ENCODE measurements at regions not wholly inside any gene's neighbourhood (a gene's known extent, or its start where the extent isn't known, plus 50 kb on each side); places are given as distances from the start of the nearest gene placed in this dataset.

- Mint-ChIP-seq H3K27me3 (peaks cover 0 to 24% (median 14%) of the 10 kb centered on the region in 3 donors), H3K9me3 (peaks cover 0 to 8% (median 2%) of the 10 kb centered on the region in 7 donors), H3K27ac (no peak overlapping the region), H3K4me1 (no peaks in the 10 kb centered on the region), H3K36me3 (no peaks in the 10 kb centered on the region), H3K4me3 (no peak overlapping the region)
- ATAC-seq (ENCODE audit: low read depth in 2 of 2) (no peak), DNase-seq (no peak)
Observed at GRCh38 chr12:105852496-105852895, 286.3 kb downstream of the NUAK1 start.

GRCh38 chr12:105852951-105853350 is 285.8 kb downstream of the NUAK1 start:
- no peaks in the 10 kb centered on the region for H3K4me1 Mint-ChIP-seq

GRCh38 chr12:105854071-105854470 is 284.7 kb downstream of the NUAK1 start:
- H3K27me3 Mint-ChIP-seq = peaks cover 0 to 24% (median 19%) of the 10 kb centered on the region in 3 donors
- DNase-seq = no peak
- peaks cover 0 to 10% (median 2%) of the 10 kb centered on the region in 7 donors for H3K9me3 Mint-ChIP-seq
- H3K4me3 Mint-ChIP-seq = no peak overlapping the region
- no peak overlapping the region for H3K27ac Mint-ChIP-seq
- H3K4me1 Mint-ChIP-seq = no peaks in the 10 kb centered on the region
- no peaks in the 10 kb centered on the region for H3K36me3 Mint-ChIP-seq
- no peak for ATAC-seq (ENCODE audit: low read depth in 2 of 2)

More at GRCh38 chr12:105852951-105853350, 285.8 kb downstream of the NUAK1 start:
- H3K9me3 Mint-ChIP-seq = peaks cover 0 to 8% (median 2%) of the 10 kb centered on the region in 7 donors
- H3K4me3 Mint-ChIP-seq = no peak overlapping the region
- no peaks in the 10 kb centered on the region for H3K36me3 Mint-ChIP-seq
- DNase-seq (no peak), ATAC-seq (ENCODE audit: low read depth in 2 of 2) (no peak)
- no peak overlapping the region for H3K27ac Mint-ChIP-seq
- peaks cover 0 to 24% (median 14%) of the 10 kb centered on the region in 3 donors for H3K27me3 Mint-ChIP-seq

DNA sequence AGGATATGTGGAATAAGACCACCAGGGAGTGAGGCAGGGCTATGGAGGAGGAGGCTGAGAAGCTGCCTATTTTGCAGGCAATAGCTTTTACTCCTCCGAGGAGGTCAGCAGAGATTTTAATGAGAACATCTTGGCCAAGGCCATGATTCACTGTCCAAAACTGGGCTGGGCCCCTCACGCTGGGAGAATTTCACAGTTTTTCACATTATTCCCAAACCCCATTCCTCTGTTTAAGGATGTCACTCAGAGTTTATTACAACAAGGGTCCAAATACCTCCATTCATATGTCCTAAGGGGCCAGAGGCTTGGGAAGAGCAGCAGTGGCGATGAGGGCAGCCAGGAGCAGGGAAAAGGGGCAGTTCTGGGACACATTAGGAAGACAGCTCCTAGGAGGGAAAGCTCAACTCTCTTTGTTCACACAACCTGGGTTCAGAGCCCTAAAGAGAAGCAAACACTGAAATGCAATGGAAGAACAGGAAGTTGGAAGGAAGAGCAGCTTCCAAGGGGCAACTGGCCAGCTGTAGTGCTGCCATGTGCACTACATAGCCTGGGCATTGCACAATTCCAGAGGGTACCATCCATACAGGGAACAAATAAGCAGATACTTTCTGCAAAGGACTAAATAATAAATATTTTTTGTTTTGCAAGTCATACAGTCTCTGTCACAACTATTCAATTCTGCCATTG is 283.2 kb downstream of the NUAK1 start:
- DNase-seq (no peak), ATAC-seq (ENCODE audit: low read depth in 2 of 2) (no peak)
- H3K27ac Mint-ChIP-seq = peak overlapping the region in 1 of 6 donors; percentile 4
- H3K4me1 Mint-ChIP-seq = no peaks in the 10 kb centered on the region
- no peaks in the 10 kb centered on the region for H3K36me3 Mint-ChIP-seq
- H3K9me3 Mint-ChIP-seq = peaks cover 0 to 11% (median 2%) of the 10 kb centered on the region in 7 donors
- peak overlapping the region in 1 of 8 donors; percentile 66 for H3K4me3 Mint-ChIP-seq
- peaks cover 0 to 31% (median 19%) of the 10 kb centered on the region in 3 donors for H3K27me3 Mint-ChIP-seq

DNA sequence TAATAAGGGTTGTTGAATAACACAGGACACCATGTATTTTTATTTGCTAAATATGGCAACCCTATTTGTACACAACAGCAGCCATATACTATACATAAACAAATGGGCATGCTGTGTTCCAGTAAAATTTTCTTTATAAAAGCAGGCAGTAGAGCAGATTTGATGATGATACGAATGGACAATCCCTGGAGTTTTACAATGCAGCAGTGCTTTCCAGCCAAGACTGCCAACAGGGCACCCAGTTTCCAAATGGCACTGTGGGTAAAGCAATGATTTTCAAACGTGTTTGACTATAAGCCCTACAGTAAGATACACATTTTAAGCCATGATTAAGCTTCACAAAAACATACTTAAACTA is 282.7 kb downstream of the NUAK1 start:
- Mint-ChIP-seq H3K36me3 (no peaks in the 10 kb centered on the region), H3K9me3 (peaks cover 0 to 12% (median 0%) of the 10 kb centered on the region in 7 donors), H3K27me3 (peaks cover 0 to 26% (median 19%) of the 10 kb centered on the region in 3 donors), H3K27ac (no peak overlapping the region), H3K4me3 (no peak overlapping the region), H3K4me1 (no peaks in the 10 kb centered on the region)
- ATAC-seq (ENCODE audit: low read depth in 2 of 2) (no peak), DNase-seq (no peak)

DNA sequence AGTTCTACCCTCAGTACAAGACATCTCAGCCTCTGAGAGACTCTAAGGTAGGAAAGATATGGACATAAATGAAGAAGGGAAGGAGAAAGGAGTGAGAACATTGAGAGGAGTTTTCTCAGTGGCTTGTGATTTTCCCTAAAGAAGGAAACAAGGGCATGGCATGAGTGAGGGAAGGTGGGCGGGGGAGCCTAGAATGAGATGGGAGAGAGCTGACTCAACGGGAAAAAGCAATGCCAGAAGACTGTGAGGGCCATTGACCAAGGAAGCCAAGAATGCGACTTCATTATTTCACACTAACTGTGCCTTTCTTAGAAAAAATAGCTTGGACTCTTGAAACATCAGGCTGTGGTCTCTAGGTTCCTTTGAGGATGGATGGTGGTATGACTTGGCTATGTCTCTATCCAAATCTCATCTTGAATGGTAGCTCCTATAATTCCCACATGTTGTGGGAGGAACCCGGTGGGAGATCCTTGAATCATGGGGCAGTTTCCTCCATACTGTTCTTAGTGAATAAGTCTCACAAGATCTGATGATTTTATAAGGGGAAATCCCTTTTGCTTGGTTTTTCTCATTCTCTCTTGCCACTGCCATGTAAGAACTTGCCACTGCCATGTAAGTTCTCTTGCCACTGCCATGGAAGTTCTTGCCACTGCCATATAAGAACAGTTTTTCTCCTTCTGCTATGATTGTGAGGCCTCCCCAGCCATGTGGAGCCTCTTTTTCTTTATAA is 279.6 kb downstream of the NUAK1 start:
- Mint-ChIP-seq H3K9me3 (peaks cover 0 to 20% (median 3%) of the 10 kb centered on the region in 7 donors), H3K4me1 (no peaks in the 10 kb centered on the region), H3K36me3 (no peaks in the 10 kb centered on the region), H3K27me3 (peaks cover 4 to 39% (median 19%) of the 10 kb centered on the region in 3 donors), H3K4me3 (no peak overlapping the region), H3K27ac (no peak overlapping the region)
- DNase-seq (no peak), ATAC-seq (ENCODE audit: low read depth in 2 of 2) (no peak)

GRCh38 chr12:105860561-105861207 is 278.1 kb downstream of the NUAK1 start:
- no peak for DNase-seq
- Mint-ChIP-seq H3K4me1 (no peaks in the 10 kb centered on the region), H3K27me3 (peaks cover 4 to 32% (median 10%) of the 10 kb centered on the region in 3 donors), H3K27ac (no peak overlapping the region), H3K4me3 (no peak overlapping the region), H3K9me3 (peaks cover 0 to 25% (median 3%) of the 10 kb centered on the region in 7 donors), H3K36me3 (no peaks in the 10 kb centered on the region)
- ATAC-seq (ENCODE audit: low read depth in 2 of 2) = no peak

DNA sequence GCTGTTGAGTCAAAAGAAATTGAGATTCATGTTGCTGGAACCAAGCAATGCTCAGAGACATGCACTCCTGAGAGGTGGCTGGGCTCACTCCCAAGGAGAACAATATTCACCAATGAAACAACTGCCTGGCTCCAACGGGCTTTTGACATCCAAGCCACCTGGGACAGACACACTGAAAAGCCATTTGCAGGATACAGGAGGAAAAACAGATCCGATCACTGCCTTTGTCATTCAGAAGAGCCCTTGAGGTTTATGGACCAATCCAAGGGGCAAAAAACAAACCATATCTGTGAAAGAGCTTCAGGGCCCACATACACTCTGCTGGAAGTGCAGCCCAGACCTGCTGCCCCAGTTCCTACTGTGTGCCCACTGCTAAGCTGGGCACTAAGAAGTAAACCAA is 277.5 kb downstream of the NUAK1 start:
- DNase-seq = no peak
- no peak for ATAC-seq (ENCODE audit: low read depth in 2 of 2)
- peaks cover 4 to 32% (median 10%) of the 10 kb centered on the region in 3 donors for H3K27me3 Mint-ChIP-seq
- no peaks in the 10 kb centered on the region for H3K36me3 Mint-ChIP-seq
- no peak overlapping the region for H3K4me3 Mint-ChIP-seq
- H3K27ac Mint-ChIP-seq = no peak overlapping the region
- H3K4me1 Mint-ChIP-seq = no peaks in the 10 kb centered on the region
- H3K9me3 Mint-ChIP-seq = peaks cover 0 to 25% (median 3%) of the 10 kb centered on the region in 7 donors

DNA sequence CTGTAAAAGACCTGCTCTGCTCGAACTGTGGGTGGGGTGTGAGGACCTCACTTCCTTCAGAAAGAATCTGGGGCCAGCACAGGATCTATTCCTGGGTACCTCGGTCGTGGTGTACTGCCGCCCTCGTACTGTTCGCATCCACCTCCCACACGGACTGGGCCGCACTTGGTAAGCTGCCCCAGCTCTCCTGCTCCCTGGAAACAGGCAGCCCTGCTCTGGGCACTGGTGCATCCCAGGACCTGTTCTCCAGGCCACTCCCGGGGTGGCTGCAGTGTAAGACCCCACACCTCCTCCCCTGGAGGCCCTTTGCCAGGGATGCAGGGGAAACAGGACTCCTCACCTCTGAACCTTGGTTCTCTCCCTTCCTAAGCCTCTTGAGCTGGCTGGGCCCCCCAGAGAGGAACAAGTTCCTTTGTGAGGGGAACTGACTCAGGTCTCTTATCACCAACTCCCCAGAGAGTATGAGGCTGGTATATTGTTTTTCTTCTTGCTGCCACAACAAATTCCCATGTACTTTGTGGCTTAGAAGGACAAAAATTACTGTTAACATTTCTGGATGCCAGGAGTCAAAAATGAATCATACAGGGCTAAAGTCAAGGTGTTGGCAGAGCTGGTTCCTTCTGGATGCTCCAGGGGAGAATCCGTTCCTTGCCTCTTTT is 276.5 kb downstream of the NUAK1 start:
- Mint-ChIP-seq H3K4me3 (no peak overlapping the region), H3K27me3 (peaks cover 5 to 24% (median 8%) of the 10 kb centered on the region in 3 donors), H3K4me1 (no peaks in the 10 kb centered on the region), H3K36me3 (no peaks in the 10 kb centered on the region), H3K9me3 (peaks cover 0 to 20% (median 0%) of the 10 kb centered on the region in 7 donors), H3K27ac (peak overlapping the region in 1 of 6 donors; percentile 6)
- DNase-seq (no peak), ATAC-seq (ENCODE audit: low read depth in 2 of 2) (no peak)

DNA sequence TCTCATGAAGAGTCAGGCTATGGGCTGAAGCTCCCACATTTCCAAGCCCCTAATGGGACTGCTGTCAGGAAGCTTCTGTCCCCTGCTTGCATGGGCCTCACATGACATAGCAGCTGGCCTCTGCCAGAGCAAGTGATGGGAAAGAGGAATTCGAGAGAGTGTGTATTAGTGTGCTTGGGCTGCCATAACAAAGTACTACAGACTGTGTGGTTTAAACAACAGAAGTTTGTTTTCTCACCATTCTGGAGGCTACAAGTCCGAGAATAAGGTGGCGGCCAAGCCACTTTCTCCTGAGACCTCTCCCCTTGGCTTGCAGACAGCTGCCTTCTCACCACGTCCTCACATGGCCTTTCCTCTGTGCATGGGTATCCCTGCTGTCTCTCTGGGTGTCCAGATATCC is 274.4 kb downstream of the NUAK1 start:
- peaks cover 0 to 16% (median 0%) of the 10 kb centered on the region in 7 donors for H3K9me3 Mint-ChIP-seq
- H3K27ac Mint-ChIP-seq = no peak overlapping the region
- no peak overlapping the region for H3K4me3 Mint-ChIP-seq
- ATAC-seq (ENCODE audit: low read depth in 2 of 2) (no peak), DNase-seq (no peak)
- H3K4me1 Mint-ChIP-seq = no peaks in the 10 kb centered on the region
- no peaks in the 10 kb centered on the region for H3K36me3 Mint-ChIP-seq
- peaks cover 0 to 24% (median 8%) of the 10 kb centered on the region in 3 donors for H3K27me3 Mint-ChIP-seq

- no peaks in the 10 kb centered on the region for H3K36me3 Mint-ChIP-seq
- no peak overlapping the region for H3K4me3 Mint-ChIP-seq
- H3K27ac Mint-ChIP-seq = no peak overlapping the region
- no peaks in the 10 kb centered on the region for H3K4me1 Mint-ChIP-seq
- H3K9me3 Mint-ChIP-seq = peaks cover 0 to 16% (median 0%) of the 10 kb centered on the region in 7 donors
- H3K27me3 Mint-ChIP-seq = peaks cover under 1 to 19% (median 8%) of the 10 kb centered on the region in 3 donors
- DNase-seq = no peak
- ATAC-seq (ENCODE audit: low read depth in 2 of 2) = no peak
Observed at GRCh38 chr12:105864901-105865300, 273.9 kb downstream of the NUAK1 start.

DNA sequence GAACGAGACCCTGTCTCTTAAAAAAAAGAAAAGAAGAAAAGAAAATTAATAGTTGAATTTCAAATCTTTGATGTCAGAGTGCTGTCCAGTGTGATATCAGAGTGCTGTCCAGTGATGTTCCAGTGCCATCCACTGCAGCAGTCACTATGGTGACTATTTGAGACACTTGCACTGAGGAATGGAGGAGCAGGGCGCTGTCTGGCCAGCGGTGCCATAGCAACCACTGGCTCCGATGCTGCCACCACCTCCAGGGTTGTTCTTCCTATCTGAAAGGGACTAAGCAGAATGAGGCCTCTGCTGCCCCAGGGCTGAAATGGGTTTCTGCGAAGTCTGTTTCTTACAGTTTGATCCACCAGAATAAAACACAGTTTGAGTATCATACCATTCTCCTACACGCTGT is 272.9 kb downstream of the NUAK1 start:
- no peaks in the 10 kb centered on the region for H3K4me1 Mint-ChIP-seq
- no peaks in the 10 kb centered on the region for H3K36me3 Mint-ChIP-seq
- H3K27me3 Mint-ChIP-seq = peaks cover 6 to 16% (median 8%) of the 10 kb centered on the region in 3 donors
- H3K9me3 Mint-ChIP-seq = peaks cover 0 to 20% (median 5%) of the 10 kb centered on the region in 7 donors
- ATAC-seq (ENCODE audit: low read depth in 2 of 2) = no peak
- H3K27ac Mint-ChIP-seq = no peak overlapping the region
- H3K4me3 Mint-ChIP-seq = no peak overlapping the region
- DNase-seq = no peak

- DNase-seq (no peak), ATAC-seq (ENCODE audit: low read depth in 2 of 2) (no peak)
- H3K9me3 Mint-ChIP-seq = peaks cover 2 to 12% (median 7%) of the 10 kb centered on the region in 7 donors
- no peak overlapping the region for H3K27ac Mint-ChIP-seq
- no peak overlapping the region for H3K4me3 Mint-ChIP-seq
- no peaks in the 10 kb centered on the region for H3K4me1 Mint-ChIP-seq
- H3K36me3 Mint-ChIP-seq = no peaks in the 10 kb centered on the region
- H3K27me3 Mint-ChIP-seq = peaks cover 0 to 6% (median 3%) of the 10 kb centered on the region in 3 donors
Observed at GRCh38 chr12:105874121-105874520, 264.6 kb downstream of the NUAK1 start.
